GM19467 (cell line): ENCODE measurements at regions not wholly inside any gene's neighbourhood (a gene's known extent, or its start where the extent isn't known, plus 50 kb on each side); places are given as distances from the start of the nearest gene placed in this dataset.
A peak's percentile ranks its signal among the peaks of the same experiment; 100 is the strongest.

Experiments
- ATAC-seq: cut with Tn5 transposase; IDR thresholded peaks from one replicate; pipeline ENCODE4 v1.9.1; 2021; ENCODE audit warnings: mild to moderate bottlenecking, moderate library complexity; ENCODE audit not compliant: unreplicated experiment

DNA sequence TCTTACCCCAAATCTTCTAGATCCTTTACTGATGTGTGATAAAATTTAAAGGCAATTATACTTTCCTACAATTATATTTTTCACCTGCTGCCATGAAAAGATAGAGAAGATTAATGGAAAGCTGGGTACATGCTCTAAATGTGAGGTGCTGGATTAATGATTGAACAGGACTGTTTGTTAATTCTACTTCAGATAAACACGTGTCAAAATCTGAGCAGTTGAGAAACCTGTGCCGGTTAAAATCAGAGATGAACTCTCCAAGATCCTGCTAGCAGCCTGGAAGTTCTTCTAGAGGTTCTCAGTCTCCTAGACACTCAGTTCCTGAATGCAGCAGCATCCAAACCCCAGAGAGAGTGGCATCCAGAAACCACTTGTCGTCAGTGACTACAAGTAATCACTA, 69.2 kb downstream of the INHBA start:
- ATAC-seq: no peak

DNA sequence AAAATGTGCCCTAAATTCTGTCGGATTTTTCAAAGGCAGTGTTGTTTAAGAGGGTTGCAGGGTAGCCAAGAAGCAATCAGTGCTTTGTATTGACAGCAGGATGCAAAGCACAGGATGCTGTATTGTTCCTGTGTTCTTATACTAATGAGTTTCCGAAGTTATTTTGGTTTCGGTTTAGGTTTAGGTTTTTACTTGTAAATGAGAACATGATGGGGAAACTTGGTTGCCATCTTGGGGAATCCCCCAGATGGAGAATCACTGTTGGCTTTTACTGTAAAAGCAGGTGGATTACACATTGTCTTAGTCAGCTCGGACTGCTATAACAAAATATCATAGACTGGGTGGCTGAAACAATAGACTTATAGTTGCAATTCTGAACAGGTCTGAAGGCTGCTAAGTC, 72.1 kb downstream of the INHBA start:
- peak; percentile 63 for ATAC-seq

DNA sequence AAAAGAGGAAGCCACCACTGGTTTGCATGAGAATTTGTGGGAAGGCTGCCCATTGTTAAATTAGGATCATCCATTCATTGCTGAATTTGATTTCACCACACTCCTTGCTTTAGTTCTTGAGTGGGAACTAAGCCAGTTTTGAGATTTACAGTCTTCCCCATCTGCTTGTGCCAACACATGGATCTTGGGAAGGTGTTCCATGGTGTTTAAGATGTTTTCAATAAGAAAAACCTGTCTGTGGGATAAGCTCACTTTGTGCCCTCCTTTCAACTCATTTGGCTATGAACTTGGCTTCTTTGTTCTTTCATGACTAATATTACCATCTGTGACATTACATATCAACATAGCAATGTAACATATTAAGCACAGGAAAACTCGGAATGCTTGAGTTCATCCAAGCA, 73.2 kb downstream of the INHBA start:
- no peak for ATAC-seq

DNA sequence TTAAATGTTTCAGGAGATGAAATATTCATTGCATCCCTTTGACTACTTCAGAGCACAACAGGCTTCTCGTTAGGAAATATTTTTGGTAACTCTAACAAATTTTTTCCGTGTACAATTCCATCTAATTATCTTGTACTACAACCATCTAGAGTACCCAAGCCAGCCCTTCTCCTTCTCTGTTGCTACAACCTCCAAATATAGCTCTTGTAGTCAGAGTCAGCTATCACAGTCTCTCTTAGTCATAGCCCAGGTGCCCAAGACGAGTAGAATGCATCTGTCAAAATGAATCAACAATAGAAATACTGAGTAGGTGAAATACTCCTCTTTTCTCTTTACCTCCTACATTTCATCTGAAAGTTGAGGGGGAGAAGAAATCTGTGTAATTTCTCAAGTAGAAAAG, 74.0 kb downstream of the INHBA start:
- no peak for ATAC-seq

DNA sequence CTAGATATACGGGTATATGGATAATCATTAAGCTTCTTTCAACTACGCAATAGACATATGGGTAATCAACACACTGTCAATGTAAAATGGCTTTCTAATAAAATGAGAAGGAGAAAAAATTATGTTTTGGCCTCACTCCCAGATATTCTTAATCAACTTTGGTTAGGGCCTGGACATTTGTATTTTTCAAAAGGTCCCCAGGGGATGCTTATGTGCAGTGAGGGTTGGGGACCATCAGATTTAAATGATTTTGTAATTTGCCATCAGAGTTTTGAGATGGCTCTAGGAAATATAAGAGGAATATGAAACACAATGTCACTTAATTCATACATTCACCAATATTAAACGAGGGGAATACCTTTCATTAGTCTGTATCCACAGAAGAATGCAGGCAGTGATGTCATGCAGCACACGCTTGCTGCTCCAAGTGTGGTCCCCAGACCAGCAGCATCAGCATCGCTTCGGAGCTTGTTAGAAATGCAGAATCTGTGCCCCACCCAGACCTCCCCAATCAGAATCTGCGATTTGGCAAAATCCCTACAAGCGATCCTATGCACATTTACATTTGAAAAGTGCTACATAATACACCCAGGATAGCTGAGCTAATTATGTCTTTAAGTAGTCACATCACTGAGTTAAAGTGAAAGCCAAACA, 75.1 kb downstream of the INHBA start:
- no peak for ATAC-seq

DNA sequence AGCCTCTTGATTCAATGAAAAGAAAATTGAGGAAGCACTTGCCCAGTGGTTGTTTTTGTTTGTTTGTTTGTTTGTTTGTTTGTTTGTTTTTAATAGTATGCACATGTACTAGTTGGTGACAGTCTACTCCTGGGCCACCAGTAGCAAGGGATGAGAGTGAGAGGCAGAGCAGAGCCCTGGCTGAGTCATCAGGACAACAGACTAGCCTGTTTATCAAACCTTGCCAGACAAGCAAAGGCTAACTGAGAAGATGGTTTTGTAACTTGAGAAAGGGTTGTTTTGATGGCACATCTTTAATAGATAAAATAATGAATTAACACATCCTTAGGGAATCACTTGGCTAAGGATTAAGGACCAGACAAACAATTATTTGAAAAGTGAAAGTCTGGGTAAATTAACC, 78.1 kb downstream of the INHBA start:
- no peak for ATAC-seq

DNA sequence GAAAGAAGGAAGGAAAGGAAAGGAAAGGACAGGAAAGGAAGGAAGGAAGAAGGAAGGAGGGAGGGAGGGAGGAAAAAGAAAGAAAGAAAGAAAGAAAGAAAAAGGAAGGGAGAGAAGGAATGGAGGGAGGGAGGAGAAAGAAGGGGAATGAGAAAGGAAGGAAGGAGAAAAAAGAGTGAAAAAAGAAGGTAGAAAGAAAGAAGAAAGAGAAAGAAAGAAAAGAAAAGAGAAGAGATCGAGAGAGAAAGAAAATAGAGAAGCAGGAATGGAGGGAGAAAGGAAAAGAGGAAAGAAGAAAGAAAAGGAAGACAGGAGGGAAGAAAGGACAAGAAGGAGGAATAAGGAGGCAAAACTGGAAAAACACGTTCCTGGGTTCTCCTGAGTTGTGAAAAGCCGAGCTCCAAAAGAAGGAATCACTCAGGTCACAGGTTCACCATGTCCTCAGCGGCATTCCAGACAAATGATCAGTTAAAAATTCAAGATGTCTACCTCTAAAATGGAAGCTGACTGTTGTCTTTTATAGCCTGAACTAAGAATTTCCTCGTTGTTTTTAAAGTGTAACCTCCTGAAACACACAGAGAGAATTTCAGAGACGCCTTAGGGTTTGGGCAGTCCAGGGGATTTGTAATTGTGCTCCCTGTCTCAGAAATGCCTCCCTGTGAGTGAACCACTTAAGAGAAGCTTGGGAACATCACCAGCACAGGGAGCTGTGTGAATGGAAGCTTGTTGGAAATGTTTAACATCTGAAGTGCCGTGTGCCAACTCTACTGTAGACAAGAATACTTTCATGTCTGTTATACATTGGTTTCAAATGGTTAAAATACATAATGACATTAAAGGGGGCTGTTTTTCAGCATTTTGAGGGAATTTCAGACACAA, 80.7 kb downstream of the INHBA start:
- ATAC-seq: no peak

DNA sequence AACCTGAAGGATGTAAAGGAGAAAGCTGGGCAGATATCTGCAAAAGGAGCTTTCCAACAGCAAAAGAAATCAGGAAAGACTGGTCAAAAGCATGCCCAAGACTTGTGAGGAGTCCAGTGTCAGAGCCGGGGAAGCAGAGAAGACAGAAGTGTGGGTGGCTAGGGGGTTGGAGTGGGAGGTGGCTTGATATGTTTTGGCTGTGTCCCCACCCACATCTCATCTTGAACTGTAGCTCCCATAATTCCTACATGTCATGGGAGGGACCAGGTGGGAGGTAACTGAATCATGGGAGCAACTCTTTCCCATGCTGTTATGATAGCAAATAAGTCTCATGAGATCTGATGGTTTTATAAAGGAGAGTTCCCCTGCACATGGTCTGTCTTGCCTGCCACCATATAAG, 84.9 kb downstream of the INHBA start:
- no peak for ATAC-seq

DNA sequence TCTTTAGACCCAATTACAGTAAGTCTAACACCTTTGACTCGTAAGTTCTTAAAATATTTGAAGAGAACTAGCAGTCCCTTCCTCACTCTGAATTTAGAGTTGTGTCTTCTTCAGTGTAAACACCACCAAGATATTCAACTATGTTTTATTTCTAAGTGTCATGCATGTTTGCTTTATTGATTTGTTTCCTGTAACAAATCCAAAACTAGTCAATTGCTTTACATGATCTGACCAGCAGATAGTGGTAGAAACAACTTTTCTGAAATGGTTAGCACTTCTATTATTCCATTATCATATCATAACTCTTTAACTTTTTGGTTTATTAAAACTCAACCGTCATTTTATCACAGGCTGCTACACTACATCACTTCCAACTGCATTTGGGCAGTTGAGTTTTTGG, 90.1 kb downstream of the INHBA start:
- ATAC-seq: no peak

DNA sequence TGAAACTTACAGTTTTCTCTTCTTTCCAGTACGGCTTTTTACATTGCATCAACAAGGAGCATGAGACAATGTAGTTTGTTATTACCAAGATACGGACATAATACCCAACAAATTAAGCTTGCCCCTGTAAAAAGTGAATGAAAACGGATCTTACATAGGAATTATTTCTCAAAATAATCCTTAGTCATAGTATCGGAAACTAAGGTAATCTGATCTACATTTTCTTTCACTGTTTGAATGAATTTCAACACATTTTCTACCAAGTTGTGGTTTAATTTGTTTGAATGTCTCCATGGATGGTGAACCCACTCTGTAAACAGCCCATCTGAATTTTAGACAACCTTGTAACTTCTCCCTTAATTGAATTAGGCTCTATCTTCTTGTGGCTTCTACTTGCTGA, 90.5 kb downstream of the INHBA start:
- ATAC-seq: no peak

DNA sequence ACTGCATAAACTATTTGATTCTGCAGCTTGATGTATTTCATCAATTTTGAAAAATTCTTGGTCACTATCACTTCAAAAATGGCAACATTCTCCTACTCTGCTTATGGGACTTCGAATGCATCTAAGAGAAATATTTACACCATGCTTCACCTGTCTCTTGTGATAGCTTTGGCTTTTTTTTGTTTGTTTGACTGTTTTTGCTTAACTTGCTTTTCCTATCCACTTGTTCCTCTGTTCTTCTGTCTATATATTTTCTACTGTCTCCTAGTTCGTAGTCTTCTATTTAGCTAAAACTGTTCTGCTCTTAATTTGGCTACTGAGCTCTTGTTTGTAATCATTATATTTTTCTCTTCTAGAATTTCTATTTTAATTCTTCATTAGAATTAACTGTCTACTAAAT, 94.4 kb downstream of the INHBA start:
- no peak for ATAC-seq

DNA sequence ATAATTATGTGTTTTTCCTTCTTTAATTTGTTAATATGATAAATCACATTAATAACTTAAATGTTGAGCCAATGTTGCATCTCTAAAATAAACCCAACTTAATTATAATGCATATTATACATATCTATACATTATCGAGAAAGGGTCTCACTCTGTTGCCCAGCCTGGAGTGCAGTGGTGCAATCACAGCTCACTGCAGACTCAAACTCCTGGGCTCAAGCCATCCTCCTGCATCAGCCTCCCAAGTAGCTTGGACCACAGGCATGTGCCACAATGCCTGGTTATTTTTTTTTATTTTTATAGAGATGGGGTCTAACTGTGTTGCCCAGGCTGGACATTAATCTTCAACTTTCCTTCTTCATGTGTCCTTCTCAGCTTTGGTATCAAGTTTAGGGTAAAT, 98.9 kb downstream of the INHBA start:
- ATAC-seq: no peak

DNA sequence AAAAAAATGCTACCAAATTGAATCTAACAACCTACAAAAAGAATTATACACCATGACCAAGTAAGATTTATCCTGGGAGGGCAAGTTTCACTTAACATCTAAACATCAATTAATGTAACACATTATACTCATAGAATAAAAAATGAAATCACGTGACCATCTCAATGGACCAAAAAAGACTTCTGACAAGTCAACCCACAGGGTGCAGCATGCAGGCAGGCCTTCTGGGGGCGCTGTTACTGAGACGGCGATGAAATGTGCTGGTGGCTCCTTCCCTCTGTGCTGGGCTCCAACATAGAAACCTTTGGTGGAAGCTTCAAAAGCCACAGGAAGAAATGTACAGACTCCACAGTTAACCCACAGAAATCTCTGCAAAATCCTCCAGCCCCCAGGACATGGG, 103.1 kb downstream of the INHBA start:
- no peak for ATAC-seq

DNA sequence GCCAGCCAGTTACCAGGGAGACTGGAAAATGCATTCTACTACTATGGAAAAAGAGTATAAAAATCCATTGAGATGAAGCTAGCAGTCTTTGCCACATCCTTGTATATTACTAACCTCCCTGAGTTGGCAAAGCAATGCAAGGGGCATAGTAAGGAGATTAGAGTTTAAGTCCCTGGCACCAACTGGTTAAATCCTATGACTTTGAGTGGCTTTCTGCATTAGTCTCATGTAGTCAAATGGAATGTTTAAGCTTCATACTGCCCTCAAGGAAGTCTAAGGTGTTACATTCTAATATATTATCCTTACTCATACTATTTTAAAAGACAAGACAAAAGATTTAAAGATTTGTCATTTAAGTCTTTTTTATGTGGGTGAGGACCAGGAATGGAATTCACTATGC, 110.1 kb downstream of the INHBA start:
- no peak for ATAC-seq

DNA sequence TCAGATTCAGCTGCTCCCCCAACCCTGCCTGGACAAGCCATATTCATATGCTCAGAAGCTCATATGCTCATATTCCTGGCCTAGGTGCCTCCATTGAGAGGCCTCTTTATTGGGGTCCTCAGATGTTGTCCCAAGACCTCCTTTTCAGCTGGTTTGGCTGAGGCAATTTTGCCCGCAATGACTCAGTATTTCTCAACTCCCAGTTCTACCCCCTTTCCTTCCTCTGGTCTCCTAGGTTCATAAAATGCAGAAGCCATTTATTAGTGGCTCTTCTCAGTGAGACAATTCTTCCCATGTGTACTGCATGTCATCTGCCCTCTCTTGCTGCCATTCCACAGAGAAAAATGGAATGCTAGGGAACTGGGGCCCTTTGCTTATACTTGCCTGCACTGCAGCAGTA, 110.7 kb downstream of the INHBA start:
- ATAC-seq: no peak

DNA sequence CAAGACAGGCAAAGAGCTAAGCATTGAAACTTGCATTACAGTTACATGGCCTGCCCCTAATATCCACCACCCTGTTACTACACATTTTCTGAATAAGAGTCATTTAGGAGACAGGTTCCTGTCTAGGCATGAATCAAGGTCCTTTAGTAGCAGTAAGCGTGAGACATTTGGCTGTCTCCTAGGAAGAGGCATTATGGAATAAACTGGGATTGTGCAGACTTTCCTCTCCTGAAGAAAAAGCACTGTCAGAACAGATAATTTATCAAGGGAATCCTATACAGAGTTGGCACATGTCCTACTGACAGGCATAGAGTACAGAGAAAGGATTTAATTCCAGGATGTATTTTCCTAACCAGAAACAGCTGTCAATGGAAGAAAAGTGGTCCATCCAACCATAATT, 111.9 kb downstream of the INHBA start:
- no peak for ATAC-seq

DNA sequence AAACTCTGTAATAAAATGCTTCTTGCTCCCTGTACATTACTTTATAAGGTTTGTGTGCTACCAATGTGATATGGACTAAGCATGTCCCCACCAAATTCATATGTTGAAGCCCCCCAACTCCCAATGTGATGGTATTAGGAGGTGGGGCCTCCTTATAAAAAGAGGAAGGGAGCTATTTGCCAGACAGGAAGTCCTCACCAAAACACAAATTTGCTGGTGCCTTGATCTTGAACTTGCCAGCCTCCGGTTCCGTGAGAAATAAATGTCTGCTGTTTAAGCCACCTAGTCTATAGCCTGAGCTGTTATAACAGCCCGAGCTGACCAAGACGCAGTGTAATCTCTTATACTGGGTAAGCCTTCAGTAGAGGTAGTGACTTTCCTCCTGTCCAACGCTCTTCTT, 114.5 kb downstream of the INHBA start:
- ATAC-seq: no peak

DNA sequence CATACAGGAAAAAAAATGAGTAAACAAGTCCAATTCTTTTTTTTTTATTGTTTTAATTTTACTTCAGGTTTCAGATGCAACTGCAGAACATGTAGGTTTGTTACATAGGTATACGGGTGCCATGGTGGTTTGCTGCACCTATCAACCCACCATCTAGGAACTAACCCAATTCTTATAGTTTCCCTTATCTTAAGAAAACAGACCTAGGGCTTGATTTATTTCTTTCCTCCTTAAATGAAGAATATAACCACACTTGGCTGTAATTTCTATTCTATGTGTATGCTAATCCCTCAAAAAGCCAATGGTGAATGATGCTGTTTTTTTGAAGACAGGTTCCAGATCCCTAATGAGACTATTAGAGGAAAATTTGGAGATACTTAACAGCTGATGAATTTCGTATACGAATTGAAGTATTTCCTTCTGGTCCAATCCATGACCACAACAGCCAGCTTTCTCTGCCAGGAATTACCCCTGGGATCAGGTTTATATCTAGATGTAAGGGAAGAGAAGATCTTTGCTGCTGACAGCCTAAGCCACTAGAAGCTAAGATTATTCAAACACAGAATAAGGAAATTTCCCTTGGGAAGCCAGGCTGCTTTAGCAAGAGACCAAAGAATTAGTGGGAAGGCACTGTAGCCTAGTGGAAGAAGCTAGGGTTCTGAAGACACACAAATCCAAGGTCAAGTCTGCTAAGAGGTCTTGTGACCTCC, 115.8 kb downstream of the INHBA start:
- no peak for ATAC-seq

DNA sequence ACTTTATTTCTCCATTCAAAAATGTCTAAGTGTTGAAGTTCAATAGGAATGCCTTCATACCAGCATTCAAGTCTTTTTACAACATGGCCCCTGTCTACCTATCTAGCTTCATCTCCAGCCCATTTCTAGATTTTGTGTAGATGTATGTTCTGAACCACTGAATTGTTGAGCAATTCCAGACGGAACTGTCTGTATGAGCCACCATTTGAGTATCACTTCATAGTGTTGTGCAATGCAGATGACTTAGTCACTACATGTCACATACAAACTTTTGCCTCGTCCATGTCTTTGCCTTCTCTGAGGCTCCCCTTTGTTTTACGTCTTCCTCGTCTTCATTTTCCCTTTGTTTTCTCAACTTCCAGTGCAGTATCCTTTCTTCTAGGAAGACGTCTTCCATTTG, 118.1 kb downstream of the INHBA start:
- ATAC-seq: no peak

DNA sequence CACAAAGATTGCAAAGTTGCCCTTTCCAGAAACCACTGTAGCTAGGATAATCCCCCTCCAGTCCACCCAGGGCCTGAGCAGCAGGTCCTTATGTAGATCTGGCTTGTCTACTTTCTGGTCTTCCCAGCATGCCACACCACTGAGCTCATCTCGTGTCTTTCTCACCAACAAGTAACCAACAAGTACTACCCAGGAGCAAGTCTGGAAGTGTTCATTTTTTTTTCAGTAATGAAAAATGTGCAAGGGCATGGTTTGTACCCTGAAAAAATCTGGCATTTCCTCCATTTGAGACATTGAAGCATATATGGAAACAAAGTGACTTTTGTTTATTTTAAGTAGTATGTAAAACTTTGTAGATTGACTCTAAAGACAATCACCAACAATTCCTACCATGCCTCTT, 120.8 kb downstream of the INHBA start:
- no peak for ATAC-seq

DNA sequence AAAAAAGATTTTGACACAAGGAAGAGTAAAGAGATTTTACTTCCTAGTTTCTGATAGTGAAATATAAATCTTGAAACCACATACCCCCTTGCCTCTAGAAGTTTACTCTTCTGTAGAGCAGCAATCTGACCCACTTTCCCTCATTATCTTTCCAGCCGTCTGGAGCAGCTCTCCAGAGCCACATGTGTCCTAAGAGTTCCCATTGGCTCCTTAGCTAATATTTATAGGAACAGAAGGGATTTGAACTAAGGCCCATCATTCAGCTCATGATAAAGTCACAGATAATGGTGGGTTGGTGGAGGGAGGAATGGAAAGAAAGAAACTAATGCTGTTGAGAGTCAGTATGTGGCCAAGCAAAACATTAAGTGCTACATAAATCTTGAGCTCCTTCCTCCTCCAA, 121.8 kb downstream of the INHBA start:
- ATAC-seq: no peak
